Trophoblast cell (in vitro differentiated cells and primary cell): ENCODE measurements at regions not wholly inside any gene's neighbourhood (a gene's known extent, or its start where the extent isn't known, plus 50 kb on each side); places are given as distances from the start of the nearest gene placed in this dataset.

Experiments used
- DNase-seq, 2 donors: peaks; one replicate each; pipeline ENCODE4 v3.0.0-alpha.2; 2016
- H2AFZ ChIP-seq: 2 replicates; pipeline ENCODE4 v1.6.1; 2013; ENCODE audit warnings: low read length, moderate library complexity, mild to moderate bottlenecking; ENCODE audit not compliant: insufficient read depth, poor library complexity
- H2AK5ac ChIP-seq: 2 replicates; pipeline ENCODE4 v1.6.1; 2013; ENCODE audit warnings: mild to moderate bottlenecking, low read length
- H2BK120ac ChIP-seq: 2 replicates; pipeline ENCODE4 v1.6.1; 2013; ENCODE audit warnings: low read length, mild to moderate bottlenecking, moderate library complexity; ENCODE audit not compliant: insufficient read depth, poor library complexity
- H2BK12ac ChIP-seq: 2 replicates; pipeline ENCODE4 v1.6.1; 2013; ENCODE audit warnings: mild to moderate bottlenecking, low read length, moderate library complexity
- H2BK5ac ChIP-seq: 2 replicates; pipeline ENCODE4 v1.6.1; 2013; ENCODE audit warnings: low read length, low read depth, moderate library complexity, mild to moderate bottlenecking; ENCODE audit not compliant: poor library complexity
- H3K14ac ChIP-seq: 2 replicates; pipeline ENCODE4 v1.6.1; 2013; ENCODE audit warnings: mild to moderate bottlenecking, low read length
- H3K18ac ChIP-seq: 2 replicates; pipeline ENCODE4 v1.6.1; 2013; ENCODE audit warnings: mild to moderate bottlenecking, low read length
- H3K23ac ChIP-seq: 2 replicates; pipeline ENCODE4 v1.6.1; 2013; ENCODE audit warnings: low read length
- H3K27ac ChIP-seq: 2 replicates; pipeline ENCODE4 v1.5.1; 2013; ENCODE audit warnings: low read depth, mild to moderate bottlenecking, inconsistent platforms, low read length, moderate library complexity
- H3K27me3 ChIP-seq: 2 replicates; pipeline ENCODE4 v1.6.1; 2013; ENCODE audit warnings: inconsistent platforms, mild to moderate bottlenecking, low read length, moderate library complexity; ENCODE audit not compliant: insufficient read depth
- H3K36me3 ChIP-seq, 2 experiments: 1 replicate in 1 of 2; 2 replicates in 1 of 2; pipeline ENCODE4 v1.6.1; 2013; ENCODE audit warnings: low read length in 2 of 2, mild to moderate bottlenecking in 2 of 2, moderate library complexity in 1 of 2; ENCODE audit not compliant: insufficient read depth in 2 of 2, control insufficient read depth in 1 of 2
- H3K4ac ChIP-seq: 2 replicates; pipeline ENCODE4 v1.6.1; 2013; ENCODE audit warnings: low read depth, mild to moderate bottlenecking, low read length, moderate library complexity
- H3K4me1 ChIP-seq, 2 experiments: 1 replicate in 1 of 2; 2 replicates in 1 of 2; pipeline ENCODE4 v1.6.1; 2013; ENCODE audit warnings: low read length in 2 of 2, mild to moderate bottlenecking in 2 of 2, moderate library complexity in 1 of 2; ENCODE audit not compliant: insufficient read depth in 2 of 2, control insufficient read depth in 1 of 2
- H3K4me2 ChIP-seq: 2 replicates; pipeline ENCODE4 v1.6.1; 2013; ENCODE audit warnings: inconsistent platforms, mild to moderate bottlenecking, low read length, moderate library complexity
- H3K4me3 ChIP-seq: 2 replicates; pipeline ENCODE4 v1.5.1; 2013; ENCODE audit warnings: mild to moderate bottlenecking, low read depth, low read length, inconsistent platforms
- H3K79me1 ChIP-seq: one replicate; pipeline ENCODE4 v1.6.1; 2013; ENCODE audit warnings: low read length
- H3K79me2 ChIP-seq: 2 replicates; pipeline ENCODE4 v1.6.1; 2013; ENCODE audit warnings: low read length, mild to moderate bottlenecking; ENCODE audit not compliant: control insufficient read depth, insufficient read depth, poor library complexity
- H3K9ac ChIP-seq: 2 replicates; pipeline ENCODE4 v1.6.1; 2013; ENCODE audit warnings: mild to moderate bottlenecking, low read length
- H3K9me3 ChIP-seq: 2 replicates; pipeline ENCODE4 v1.6.1; 2013; ENCODE audit warnings: low read depth, mild to moderate bottlenecking, control low read depth, inconsistent platforms, low read length; ENCODE audit not compliant: insufficient read depth
- H4K12ac ChIP-seq: 2 replicates; pipeline ENCODE4 v1.6.1; 2013; ENCODE audit warnings: low read depth, mild to moderate bottlenecking, low read length, moderate library complexity
- H4K8ac ChIP-seq: 2 replicates; pipeline ENCODE4 v1.6.1; 2013; ENCODE audit warnings: low read depth, mild to moderate bottlenecking, low read length, moderate library complexity
- H4K91ac ChIP-seq: one replicate; pipeline ENCODE4 v1.6.1; 2013; ENCODE audit warnings: low read depth, mild to moderate bottlenecking, low read length, moderate library complexity
- WGBS: extraction: QIAGEN DNeasy Blood & Tissue Kit; methylation state at CpG from one replicate; pipeline ENCODE4 v1.1.7; 2013; ENCODE audit warnings: missing lambda C conversion rate; ENCODE audit not compliant: insufficient read length, insufficient coverage; ENCODE audit errors: extremely low coverage; 5-methylcytosine and 5-hydroxymethylcytosine counted together

DNA sequence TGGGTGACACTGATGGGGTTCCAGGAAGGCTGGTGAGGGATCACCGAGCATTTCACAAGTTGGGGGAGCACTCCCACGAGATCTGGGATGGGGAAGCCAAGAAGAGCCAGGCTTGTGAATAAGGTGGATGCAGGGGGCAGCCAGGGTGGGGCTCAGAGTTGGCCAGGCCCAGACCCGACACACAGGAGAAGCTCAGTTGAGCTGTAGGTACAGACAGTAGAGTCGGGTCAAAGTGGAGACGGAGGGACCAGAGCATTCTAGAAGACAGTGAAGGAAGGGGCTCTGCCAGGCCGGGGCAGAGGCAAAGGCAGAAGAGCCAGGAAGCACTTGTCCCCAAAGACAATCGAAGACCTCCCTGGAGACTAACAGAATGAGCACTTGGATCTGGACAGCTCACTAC is 70.9 kb upstream of the BCL11B start:
- DNase-seq = no peak
- Histone ChIP-seq H3K27ac (no peak overlapping the region), H2BK120ac (no peak overlapping the region), H3K23ac (no peak overlapping the region), H3K4ac (no peak overlapping the region), H3K9ac (no peak overlapping the region), H2BK12ac (no peak overlapping the region), H3K79me2 (no peaks in the 10 kb centered on the region), H3K27me3 (no peaks in the 10 kb centered on the region), H3K9me3 (peaks cover 3% of the 10 kb centered on the region), H3K36me3 (no peaks in the 10 kb centered on the region), H4K12ac (no peak overlapping the region), H3K4me2 (no peak overlapping the region), H2AFZ (no peak overlapping the region), H3K14ac (no peak overlapping the region), H2AK5ac (no peak overlapping the region), H2BK5ac (no peak overlapping the region), H3K79me1 (peaks cover 2% of the 10 kb centered on the region), H4K91ac (no peak overlapping the region), H4K8ac (no peak overlapping the region), H3K18ac (no peak overlapping the region), H3K4me3 (no peak overlapping the region), H3K4me1 (peaks cover 14 to 17% of the 10 kb centered on the region in 2 experiments)
- WGBS = no CpG with 5 or more reads among the region's 7 CpGs

DNA sequence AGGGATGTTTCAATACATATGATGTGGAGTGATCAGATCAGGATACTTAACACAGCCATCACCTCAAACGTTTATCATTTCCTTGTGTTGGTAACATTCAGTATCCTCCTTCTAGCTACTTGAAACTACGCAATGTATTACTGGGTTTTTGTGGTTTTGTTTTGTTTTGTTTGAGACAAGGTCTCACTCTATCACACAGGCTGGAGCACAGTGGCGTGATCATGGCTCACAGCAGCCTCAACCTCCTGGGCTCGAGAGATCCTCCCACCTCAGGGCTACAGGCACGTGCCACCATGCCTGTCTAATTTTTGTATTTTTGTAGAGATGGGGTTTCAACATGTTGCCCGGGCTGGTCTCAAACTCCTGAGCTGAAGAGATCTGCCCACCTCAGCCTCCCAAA is 70.2 kb upstream of the BCL11B start:
- H3K14ac ChIP-seq = no peak overlapping the region
- H3K4ac ChIP-seq = no peak overlapping the region
- peaks cover 14 to 17% of the 10 kb centered on the region in 2 experiments for H3K4me1 ChIP-seq
- no peak overlapping the region for H3K23ac ChIP-seq
- H4K91ac ChIP-seq = no peak overlapping the region
- no peak overlapping the region for H2BK120ac ChIP-seq
- no peak overlapping the region for H3K4me3 ChIP-seq
- H2AFZ ChIP-seq = no peak overlapping the region
- H3K4me2 ChIP-seq = no peak overlapping the region
- H3K27me3 ChIP-seq = no peaks in the 10 kb centered on the region
- no peak overlapping the region for H4K12ac ChIP-seq
- no peak overlapping the region for H2AK5ac ChIP-seq
- no CpG with 5 or more reads among the region's 6 CpGs for WGBS
- H3K9me3 ChIP-seq = peaks cover 1% of the 10 kb centered on the region
- H3K79me2 ChIP-seq = no peaks in the 10 kb centered on the region
- peaks cover 2% of the 10 kb centered on the region for H3K79me1 ChIP-seq
- no peak overlapping the region for H3K9ac ChIP-seq
- H4K8ac ChIP-seq = no peak overlapping the region
- no peak for DNase-seq
- no peak overlapping the region for H3K27ac ChIP-seq
- H3K36me3 ChIP-seq = no peaks in the 10 kb centered on the region
- no peak overlapping the region for H2BK5ac ChIP-seq
- no peak overlapping the region for H3K18ac ChIP-seq
- H2BK12ac ChIP-seq = no peak overlapping the region

DNA sequence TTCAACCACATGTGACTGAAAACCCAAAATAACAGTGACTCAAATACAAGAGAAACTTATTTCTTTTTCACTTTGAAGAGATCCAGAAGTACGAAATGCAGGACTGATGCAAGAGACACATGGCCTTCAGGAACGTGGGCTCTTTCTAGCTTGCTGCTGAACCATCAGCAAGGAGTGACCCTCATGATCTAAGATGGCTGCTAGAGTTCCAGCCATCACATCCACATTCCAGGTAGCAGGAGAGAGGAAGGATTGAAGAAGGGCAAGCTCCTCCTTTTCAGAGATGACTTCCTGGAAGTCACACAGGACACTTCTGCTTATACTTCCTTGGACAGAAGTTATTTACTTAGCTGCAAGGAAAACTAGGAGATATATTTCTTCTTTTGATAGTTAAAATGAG is 67.6 kb upstream of the BCL11B start:
- H3K23ac ChIP-seq = no peak overlapping the region
- no peak overlapping the region for H3K14ac ChIP-seq
- H3K79me1 ChIP-seq = no peaks in the 10 kb centered on the region
- no peak overlapping the region for H3K9ac ChIP-seq
- no peak overlapping the region for H4K8ac ChIP-seq
- H3K27ac ChIP-seq = no peak overlapping the region
- no peak overlapping the region for H3K4ac ChIP-seq
- no peaks in the 10 kb centered on the region for H3K27me3 ChIP-seq
- no peak overlapping the region for H2AFZ ChIP-seq
- no peak overlapping the region for H4K91ac ChIP-seq
- H3K79me2 ChIP-seq = no peaks in the 10 kb centered on the region
- no peak for DNase-seq
- no peak overlapping the region for H2BK5ac ChIP-seq
- H3K4me1 ChIP-seq = no peaks in the 10 kb centered on the region
- no peak overlapping the region for H3K18ac ChIP-seq
- no peak overlapping the region for H3K4me3 ChIP-seq
- H3K4me2 ChIP-seq = no peak overlapping the region
- peaks cover 1% of the 10 kb centered on the region for H3K9me3 ChIP-seq
- H4K12ac ChIP-seq = no peak overlapping the region
- no peak overlapping the region for H2AK5ac ChIP-seq
- H3K36me3 ChIP-seq = no peaks in the 10 kb centered on the region
- H2BK120ac ChIP-seq = no peak overlapping the region
- WGBS = no CpG with 5 or more reads among the region's 2 CpGs
- no peak overlapping the region for H2BK12ac ChIP-seq

DNA sequence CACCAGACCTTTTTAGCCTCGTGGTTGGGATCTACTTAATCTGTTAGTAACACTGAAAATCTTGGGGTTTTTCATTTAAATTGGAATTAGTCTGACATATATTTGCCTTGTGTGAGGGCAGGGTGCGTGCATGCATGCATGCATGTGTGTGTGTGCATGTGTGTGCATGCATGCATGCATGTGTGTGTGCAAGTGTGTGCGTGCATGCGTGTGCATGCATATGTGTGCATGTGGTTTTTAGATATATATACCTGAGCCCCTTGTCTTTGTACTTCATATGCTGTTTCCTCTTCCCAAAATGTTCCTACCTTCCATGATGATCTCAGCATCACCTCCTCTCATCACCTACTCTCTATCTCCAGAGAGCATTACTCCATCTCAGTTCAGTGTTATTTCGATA is 66.3 kb upstream of the BCL11B start:
- no peak for DNase-seq
- no peak overlapping the region for H3K23ac ChIP-seq
- H3K4me3 ChIP-seq = no peak overlapping the region
- H3K4me2 ChIP-seq = no peak overlapping the region
- no peaks in the 10 kb centered on the region for H3K79me1 ChIP-seq
- H3K27me3 ChIP-seq = no peaks in the 10 kb centered on the region
- H4K8ac ChIP-seq = no peak overlapping the region
- no CpG with 5 or more reads among the region's 5 CpGs for WGBS
- no peak overlapping the region for H3K4ac ChIP-seq
- H4K12ac ChIP-seq = no peak overlapping the region
- H3K27ac ChIP-seq = no peak overlapping the region
- no peak overlapping the region for H2BK5ac ChIP-seq
- H3K18ac ChIP-seq = no peak overlapping the region
- peaks cover 1% of the 10 kb centered on the region for H3K9me3 ChIP-seq
- no peak overlapping the region for H4K91ac ChIP-seq
- no peaks in the 10 kb centered on the region for H3K79me2 ChIP-seq
- H2AFZ ChIP-seq = no peak overlapping the region
- no peak overlapping the region for H3K9ac ChIP-seq
- H2BK120ac ChIP-seq = no peak overlapping the region
- no peaks in the 10 kb centered on the region for H3K36me3 ChIP-seq
- no peak overlapping the region for H2BK12ac ChIP-seq
- no peaks in the 10 kb centered on the region for H3K4me1 ChIP-seq
- H3K14ac ChIP-seq = no peak overlapping the region
- H2AK5ac ChIP-seq = no peak overlapping the region
